Keratinocyte (primary cell): ENCODE measurements at regions not wholly inside any gene's neighbourhood (a gene's known extent, or its start where the extent isn't known, plus 50 kb on each side); places are given as distances from the start of the nearest gene placed in this dataset.

Source experiments
- DNase-seq: peaks from one replicate; pipeline ENCODE4 v3.0.0-alpha.2; 2011; ENCODE audit warnings: low read depth, missing footprints, low spot score
- FAIRE-seq: peaks from 2 replicates; lab custom pipeline; 2011; peaks lifted over from hg19 to GRCh38; lab: Jason Lieb, UNC
- H2AFZ ChIP-seq: 2 replicates; pipeline ENCODE4 v1.6.0; 2012; ENCODE audit warnings: low read length, control low read depth, inconsistent platforms; ENCODE audit not compliant: control insufficient read depth
- H3K27ac ChIP-seq: 2 replicates; pipeline ENCODE4 v1.5.1; 2011; ENCODE audit warnings: low read length; ENCODE audit not compliant: control insufficient read depth, insufficient read depth
- H3K27me3 ChIP-seq: 3 replicates; pipeline ENCODE4 v1.6.0; 2011; ENCODE audit warnings: low read length; ENCODE audit not compliant: control insufficient read depth, insufficient read depth; ENCODE audit errors: extremely low read depth
- H3K36me3 ChIP-seq, 2 experiments: 2 replicates in 1 of 2; 3 replicates in 1 of 2; pipeline ENCODE4 v1.5.1; 2011; ENCODE audit warnings: low read length in 2 of 2, mild to moderate bottlenecking in 1 of 2; ENCODE audit not compliant: control insufficient read depth in 2 of 2, insufficient read depth in 2 of 2; ENCODE audit errors: extremely low read depth in 1 of 2
- H3K4me1 ChIP-seq: 3 replicates; pipeline ENCODE4 v1.5.1; 2011; ENCODE audit warnings: low read length; ENCODE audit not compliant: control insufficient read depth, insufficient read depth; ENCODE audit errors: extremely low read depth
- H3K4me2 ChIP-seq: 3 replicates; pipeline ENCODE4 v1.6.0; 2011; ENCODE audit warnings: low read depth, low read length; ENCODE audit not compliant: control insufficient read depth, insufficient read depth; ENCODE audit errors: extremely low read depth
- H3K4me3 ChIP-seq, 3 experiments: fragments of 200-600 bp in 1 of 3; sonication (generic) in 1 of 3; 2 replicates in 2 of 3; 3 replicates in 1 of 3; pipeline ENCODE4 v1.5.1; 2011 to 2016; ENCODE audit warnings: low read length in 3 of 3, mild to moderate bottlenecking in 3 of 3, control low read depth in 2 of 3, inconsistent platforms in 1 of 3, low read depth in 1 of 3, mixed read lengths in 1 of 3, mixed run types in 1 of 3, moderate library complexity in 1 of 3; ENCODE audit not compliant: control insufficient read depth in 2 of 3, insufficient read depth in 2 of 3; ENCODE audit errors: extremely low read depth in 1 of 3
- H3K79me2 ChIP-seq: 2 replicates; pipeline ENCODE4 v1.6.0; 2012; ENCODE audit warnings: low read length; ENCODE audit not compliant: control insufficient read depth, insufficient read depth
- H3K9ac ChIP-seq: 3 replicates; pipeline ENCODE4 v1.6.0; 2011; ENCODE audit warnings: low read length; ENCODE audit not compliant: control insufficient read depth, insufficient read depth; ENCODE audit errors: extremely low read depth
- H3K9me1 ChIP-seq: 3 replicates; pipeline ENCODE4 v1.6.0; 2011; ENCODE audit warnings: low read length; ENCODE audit not compliant: control insufficient read depth, insufficient read depth; ENCODE audit errors: extremely low read depth
- H3K9me3 ChIP-seq: 2 replicates; pipeline ENCODE4 v1.5.1; 2012; ENCODE audit warnings: low read depth, low read length; ENCODE audit not compliant: control insufficient read depth
- H4K20me1 ChIP-seq: 3 replicates; pipeline ENCODE4 v1.6.0; 2011; ENCODE audit warnings: low read length; ENCODE audit not compliant: control insufficient read depth, insufficient read depth; ENCODE audit errors: extremely low read depth
- EZH2 ChIP-seq: IDR thresholded peaks from one replicate; pipeline ENCODE4 v1.6.1; 2012; ENCODE audit warnings: inconsistent platforms, mild to moderate bottlenecking, low read length, moderate library complexity
- dilution Hi-C: fragments of 300-500 bp; cut with MboI; formaldehyde crosslinking; loops from one replicate; pipeline ENCODE4 v1.7.0; 2020; ENCODE audit warnings: low sequenced_read_pairs; ENCODE audit not compliant: extremely low pct_ligation_motif_present
- TF ChIP-seq, protein P1 (sequence below), 3 experiments: IDR thresholded peaks in 1 of 3; conservative IDR thresholded peaks in 1 of 3; optimal IDR thresholded peaks in 1 of 3; 2 replicates in 2 of 3; 3 replicates in 1 of 3; pipeline versions ENCODE3 to v1.5.1; 2011; ENCODE audit warnings: low read length in 3 of 3, mild to moderate bottlenecking in 3 of 3, moderate library complexity in 2 of 3, control low read depth in 1 of 3, inconsistent platforms in 1 of 3; ENCODE audit not compliant: insufficient read depth in 2 of 3; ENCODE audit errors: extremely low read depth in 1 of 3

DNA sequence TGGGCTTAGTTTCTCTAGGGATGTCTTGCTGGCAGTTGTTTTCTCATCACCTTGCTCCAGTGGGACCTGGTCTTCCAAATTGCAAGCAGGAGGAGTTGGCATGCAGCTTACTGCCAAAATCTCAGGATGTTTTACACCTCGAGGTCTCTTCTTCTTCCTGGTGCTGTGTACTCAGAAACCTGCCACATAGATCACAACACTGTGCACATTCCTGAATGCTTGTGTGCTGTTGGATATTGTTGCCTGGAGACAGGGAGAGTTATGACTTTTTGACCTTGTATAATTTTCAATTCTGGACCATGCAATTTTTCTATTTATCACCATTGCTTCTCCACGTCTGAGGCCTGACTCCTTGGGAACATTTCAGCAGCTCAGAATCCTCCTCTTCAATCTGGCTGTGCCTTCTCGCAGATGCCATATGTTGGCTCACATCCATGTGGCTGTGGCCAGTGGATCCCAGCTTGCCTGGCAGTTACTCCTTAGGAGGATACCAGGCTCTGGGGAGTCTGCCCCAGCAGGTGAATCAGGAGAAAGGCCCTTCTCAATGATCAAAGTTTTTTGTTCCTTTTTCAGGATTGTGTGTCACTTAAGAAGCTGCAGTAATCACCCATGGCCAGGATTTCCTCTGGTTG is 489.3 kb downstream of the TSN start:
- Histone ChIP-seq H3K4me1 (no peaks in the 10 kb centered on the region), H3K27ac (no peak overlapping the region), H3K9ac (no peak overlapping the region), H3K36me3 (no peaks in the 10 kb centered on the region), H3K27me3 (no peaks in the 10 kb centered on the region), H3K79me2 (no peaks in the 10 kb centered on the region), H3K4me3 (no peak overlapping the region), H3K4me2 (no peak overlapping the region), H2AFZ (no peak overlapping the region), H3K9me3 (peaks cover 1% of the 10 kb centered on the region), H4K20me1 (no peaks in the 10 kb centered on the region), H3K9me1 (no peaks in the 10 kb centered on the region)
- no peak for TF ChIP-seq EZH2
- TF ChIP-seq, protein P1, sequence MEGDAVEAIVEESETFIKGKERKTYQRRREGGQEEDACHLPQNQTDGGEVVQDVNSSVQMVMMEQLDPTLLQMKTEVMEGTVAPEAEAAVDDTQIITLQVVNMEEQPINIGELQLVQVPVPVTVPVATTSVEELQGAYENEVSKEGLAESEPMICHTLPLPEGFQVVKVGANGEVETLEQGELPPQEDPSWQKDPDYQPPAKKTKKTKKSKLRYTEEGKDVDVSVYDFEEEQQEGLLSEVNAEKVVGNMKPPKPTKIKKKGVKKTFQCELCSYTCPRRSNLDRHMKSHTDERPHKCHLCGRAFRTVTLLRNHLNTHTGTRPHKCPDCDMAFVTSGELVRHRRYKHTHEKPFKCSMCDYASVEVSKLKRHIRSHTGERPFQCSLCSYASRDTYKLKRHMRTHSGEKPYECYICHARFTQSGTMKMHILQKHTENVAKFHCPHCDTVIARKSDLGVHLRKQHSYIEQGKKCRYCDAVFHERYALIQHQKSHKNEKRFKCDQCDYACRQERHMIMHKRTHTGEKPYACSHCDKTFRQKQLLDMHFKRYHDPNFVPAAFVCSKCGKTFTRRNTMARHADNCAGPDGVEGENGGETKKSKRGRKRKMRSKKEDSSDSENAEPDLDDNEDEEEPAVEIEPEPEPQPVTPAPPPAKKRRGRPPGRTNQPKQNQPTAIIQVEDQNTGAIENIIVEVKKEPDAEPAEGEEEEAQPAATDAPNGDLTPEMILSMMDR (optimal IDR thresholded peaks at IDR 0.05 in 1 of 3, IDR thresholded peaks at IDR 0.05 in 1 of 3, conservative IDR thresholded peaks at IDR 0.05 in 1 of 3; ENCODE audit: extremely low read depth in 1 of 3, insufficient read depth in 2 of 3, low read length in 3 of 3) = no peak
- DNase-seq (no peak), FAIRE-seq (no peak)
- dilution Hi-C loops = no loop called here

DNA sequence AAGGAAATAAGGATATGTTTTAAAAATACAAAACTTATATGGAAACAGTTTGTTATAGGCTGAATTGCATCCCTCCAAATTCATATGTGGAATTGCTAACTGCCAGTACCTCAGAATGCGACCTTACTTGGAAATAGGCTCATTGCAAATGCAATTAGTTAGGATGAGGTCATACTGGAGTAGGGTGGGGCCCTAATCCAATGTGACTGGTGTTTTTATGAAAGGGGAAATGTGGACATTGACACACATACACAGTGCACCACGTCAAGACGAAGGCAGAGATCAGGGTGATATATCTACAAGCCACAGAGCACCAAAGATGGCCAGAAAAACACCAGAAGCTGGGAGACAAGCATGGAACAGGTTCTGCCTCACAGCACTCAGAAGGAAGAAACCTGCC is 494.2 kb downstream of the TSN start:
- no peak overlapping the region for H3K4me3 ChIP-seq
- no peak overlapping the region for H3K27ac ChIP-seq
- H2AFZ ChIP-seq = no peak overlapping the region
- dilution Hi-C loops = no loop called here
- DNase-seq (no peak), FAIRE-seq (no peak)
- no peaks in the 10 kb centered on the region for H3K79me2 ChIP-seq
- H3K9me1 ChIP-seq = no peaks in the 10 kb centered on the region
- H4K20me1 ChIP-seq = no peaks in the 10 kb centered on the region
- no peak overlapping the region for H3K9ac ChIP-seq
- TF ChIP-seq, protein P1 (optimal IDR thresholded peaks at IDR 0.05 in 1 of 3, IDR thresholded peaks at IDR 0.05 in 1 of 3, conservative IDR thresholded peaks at IDR 0.05 in 1 of 3; ENCODE audit: extremely low read depth in 1 of 3, insufficient read depth in 2 of 3, low read length in 3 of 3) = no peak
- TF ChIP-seq EZH2 = no peak
- H3K4me2 ChIP-seq = no peak overlapping the region
- no peaks in the 10 kb centered on the region for H3K27me3 ChIP-seq
- H3K9me3 ChIP-seq = no peaks in the 10 kb centered on the region
- H3K36me3 ChIP-seq = no peaks in the 10 kb centered on the region
- H3K4me1 ChIP-seq = no peaks in the 10 kb centered on the region
